ENCODE measurements at regions not wholly inside any gene's neighbourhood (a gene's known extent, or its start where the extent isn't known, plus 50 kb on each side); places are given as distances from the start of the nearest gene placed in this dataset.

- WGBS (ENCODE audit: insufficient coverage, low coverage, missing lambda C conversion rate) = 13% methylated on average over 19 of the region's 19 CpGs
- intact Hi-C loops (cut with micrococcal nuclease) = no loop called here
- Histone ChIP-seq H3K79me2 (ENCODE audit: control insufficient read depth, insufficient read depth, low read length) (no peaks in the 10 kb centered on the region), H2AFZ (ENCODE audit: low read depth, low read length) (no peak overlapping the region), H3K4me2 (ENCODE audit: insufficient read depth, low read length) (no peak overlapping the region), H3K4me3 (no peak overlapping the region), H3K9ac (ENCODE audit: insufficient read depth in 1 of 2, low read depth in 2 of 2, low read length in 2 of 2) (no peak overlapping the region), H3K27me3 (ENCODE audit: control insufficient read depth in 2 of 2, insufficient read depth in 2 of 2, low read length in 2 of 2) (peaks cover 22 to 37% of the 10 kb centered on the region in 2 experiments), H3K4me1 (replicated peaks in 1 of 2; ENCODE audit: control insufficient read depth in 2 of 2, insufficient read depth in 2 of 2, low read length in 2 of 2) (no peaks in the 10 kb centered on the region; a peak in 1 of 5 replicates), H3K9me3 (replicated peaks; ENCODE audit: control insufficient read depth, insufficient read depth, low read depth, low read length) (no peaks in the 10 kb centered on the region), H3K9me1 (ENCODE audit: control insufficient read depth, insufficient read depth, low read length) (no peaks in the 10 kb centered on the region), H4K20me1 (replicated peaks; ENCODE audit: control insufficient read depth, insufficient read depth, low read length) (no peaks in the 10 kb centered on the region), H3K36me3 (ENCODE audit: control insufficient read depth, insufficient read depth, low read length) (no peaks in the 10 kb centered on the region), H3K27ac (ENCODE audit: extremely low read depth, low read depth, low read length) (no peak overlapping the region)
- BruUV-seq (replicated peaks) = no TSS peak
- in situ Hi-C loops (cut with MboI) = no loop called here
- DNase-seq (ENCODE audit: extremely low read depth in 1 of 4, low spot score in 3 of 4) (no peak), FAIRE-seq (no peak), ATAC-seq (no peak)
- TF ChIP-seq SIN3B (IDR thresholded peaks at IDR 0.05; ENCODE audit: low read depth) (no peak), C11orf30 (IDR thresholded peaks at IDR 0.05; ENCODE audit: low read depth) (no peak), ZNF592 (IDR thresholded peaks at IDR 0.05) (no peak), MBD1 (CRISPR knock-in tag; IDR thresholded peaks at IDR 0.05) (no peak), CTCF (IDR thresholded peaks at IDR 0.05 in 2 of 3, conservative IDR thresholded peaks at IDR 0.05 in 1 of 3; ENCODE audit: insufficient read depth in 2 of 3, low read depth in 1 of 3, low read length in 3 of 3) (no peak), POLR2B (IDR thresholded peaks at IDR 0.05; ENCODE audit: low read depth, partially characterized antibody) (no peak), CXXC5 (CRISPR knock-in tag; IDR thresholded peaks at IDR 0.05) (no peak), ATF3 (IDR thresholded peaks at IDR 0.05) (no peak), ATF3 (CRISPR knock-in tag; conservative IDR thresholded peaks at IDR 0.05) (no peak), NR1H2 (CRISPR knock-in tag; IDR thresholded peaks at IDR 0.05) (no peak), HNRNPLL (IDR thresholded peaks at IDR 0.05; ENCODE audit: low read depth, low read length, poor library complexity, severe bottlenecking) (no peak), ZNF143 (CRISPR knock-in tag; IDR thresholded peaks at IDR 0.05) (no peak), NR4A1 (CRISPR knock-in tag; IDR thresholded peaks at IDR 0.05) (no peak), NR4A1 (tag; IDR thresholded peaks at IDR 0.05) (no peak)
- POLR2A ChIA-PET = no interaction called here
- CTCF ChIA-PET (ENCODE audit: low intra/inter-chr PET ratio) = no interaction called here
Measured at GRCh38 chr7:42856605-42856987, 55.3 kb downstream of the C7orf25 start.

Measured in K562 (cell line).